GM12874 (cell line): ENCODE measurements at regions not wholly inside any gene's neighbourhood (a gene's known extent, or its start where the extent isn't known, plus 50 kb on each side); places are given as distances from the start of the nearest gene placed in this dataset.

Source experiments
- CTCF ChIP-seq: IDR thresholded peaks from 2 replicates; pipeline ENCODE4 v1.5.1; 2011; ENCODE audit warnings: low read depth, mild to moderate bottlenecking, control low read depth, low read length, moderate library complexity; ENCODE audit not compliant: insufficient read depth

GRCh38 chr2:144234542-144234871 is 285.4 kb downstream of the ZEB2 start:
- TF ChIP-seq CTCF, result no peak

- TF ChIP-seq CTCF, result no peak
Observed at GRCh38 chr2:144233733-144234541, 286.0 kb downstream of the ZEB2 start.

GRCh38 chr2:144233317-144233716 is 286.6 kb downstream of the ZEB2 start:
- TF ChIP-seq CTCF, result no peak

GRCh38 chr2:144230448-144231085 is 289.4 kb downstream of the ZEB2 start:
- TF ChIP-seq CTCF, result no peak

GRCh38 chr2:144230033-144230432 is 289.9 kb downstream of the ZEB2 start:
- TF ChIP-seq CTCF, result no peak

GRCh38 chr2:144229296-144229695 is 290.6 kb downstream of the ZEB2 start:
- no peak for TF ChIP-seq CTCF

GRCh38 chr2:144227427-144228105 is 292.4 kb downstream of the ZEB2 start:
- no peak for TF ChIP-seq CTCF
